ENCODE measurements at regions not wholly inside any gene's neighbourhood (a gene's known extent, or its start where the extent isn't known, plus 50 kb on each side); places are given as distances from the start of the nearest gene placed in this dataset.

DNA sequence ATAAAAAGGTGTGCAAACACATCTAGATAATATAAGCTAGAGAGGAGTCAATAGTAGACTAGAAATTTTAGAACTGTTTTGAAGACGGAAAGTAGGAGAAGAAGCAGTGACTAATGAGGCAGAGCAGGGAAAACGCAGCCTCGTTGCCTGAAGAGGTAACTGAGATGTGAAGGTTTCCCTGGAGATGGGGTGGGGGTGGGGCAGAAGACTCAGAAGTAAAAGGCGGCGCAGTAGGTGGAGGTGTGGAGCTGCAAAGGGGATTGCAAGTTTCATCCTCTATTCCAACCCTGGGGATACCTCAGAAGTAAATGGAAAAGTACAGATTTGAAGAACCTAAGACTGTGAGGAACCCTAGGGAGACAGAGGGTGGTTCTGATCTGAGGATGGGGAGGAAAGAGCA is 109.5 kb downstream of the TMPRSS5 start:
- no peak overlapping the region for H3K27ac ChIP-seq (ENCODE audit: low read length)
- no peaks in the 10 kb centered on the region for H3K36me3 ChIP-seq (ENCODE audit: control insufficient read depth, insufficient read depth, low read length)
- TF ChIP-seq, protein P1, sequence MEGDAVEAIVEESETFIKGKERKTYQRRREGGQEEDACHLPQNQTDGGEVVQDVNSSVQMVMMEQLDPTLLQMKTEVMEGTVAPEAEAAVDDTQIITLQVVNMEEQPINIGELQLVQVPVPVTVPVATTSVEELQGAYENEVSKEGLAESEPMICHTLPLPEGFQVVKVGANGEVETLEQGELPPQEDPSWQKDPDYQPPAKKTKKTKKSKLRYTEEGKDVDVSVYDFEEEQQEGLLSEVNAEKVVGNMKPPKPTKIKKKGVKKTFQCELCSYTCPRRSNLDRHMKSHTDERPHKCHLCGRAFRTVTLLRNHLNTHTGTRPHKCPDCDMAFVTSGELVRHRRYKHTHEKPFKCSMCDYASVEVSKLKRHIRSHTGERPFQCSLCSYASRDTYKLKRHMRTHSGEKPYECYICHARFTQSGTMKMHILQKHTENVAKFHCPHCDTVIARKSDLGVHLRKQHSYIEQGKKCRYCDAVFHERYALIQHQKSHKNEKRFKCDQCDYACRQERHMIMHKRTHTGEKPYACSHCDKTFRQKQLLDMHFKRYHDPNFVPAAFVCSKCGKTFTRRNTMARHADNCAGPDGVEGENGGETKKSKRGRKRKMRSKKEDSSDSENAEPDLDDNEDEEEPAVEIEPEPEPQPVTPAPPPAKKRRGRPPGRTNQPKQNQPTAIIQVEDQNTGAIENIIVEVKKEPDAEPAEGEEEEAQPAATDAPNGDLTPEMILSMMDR (IDR thresholded peaks at IDR 0.05), result no peak
- H3K4me3 ChIP-seq (ENCODE audit: low read length), result no peak overlapping the region
- peaks cover 4% of the 10 kb centered on the region for H3K4me1 ChIP-seq (ENCODE audit: control insufficient read depth, insufficient read depth, low read length)
- H3K27me3 ChIP-seq (ENCODE audit: control insufficient read depth, insufficient read depth, low read length), result peaks cover 5% of the 10 kb centered on the region
- Mint-ChIP-seq H3K4me3 (no peak overlapping the region), H3K4me1 (peaks cover 0 to 8% of the 10 kb centered on the region in 2 donors), H3K27ac (no peak overlapping the region), H3K36me3 (peaks cover 7% of the 10 kb centered on the region), H3K9me3 (no peaks in the 10 kb centered on the region), H3K27me3 (ENCODE audit: low read depth in 2 of 2) (peaks cover 12 to 70% of the 10 kb centered on the region in 2 donors)
- DNase-seq (no peak), ATAC-seq (no peak)
- intact Hi-C loops (cut with micrococcal nuclease), result no loop called here
- no peaks in the 10 kb centered on the region for H3K9me3 ChIP-seq (ENCODE audit: control insufficient read depth, insufficient read depth, low read length)
- WGBS (ENCODE audit: insufficient coverage), result 76% methylated on average over 5 of the region's 5 CpGs

DNA sequence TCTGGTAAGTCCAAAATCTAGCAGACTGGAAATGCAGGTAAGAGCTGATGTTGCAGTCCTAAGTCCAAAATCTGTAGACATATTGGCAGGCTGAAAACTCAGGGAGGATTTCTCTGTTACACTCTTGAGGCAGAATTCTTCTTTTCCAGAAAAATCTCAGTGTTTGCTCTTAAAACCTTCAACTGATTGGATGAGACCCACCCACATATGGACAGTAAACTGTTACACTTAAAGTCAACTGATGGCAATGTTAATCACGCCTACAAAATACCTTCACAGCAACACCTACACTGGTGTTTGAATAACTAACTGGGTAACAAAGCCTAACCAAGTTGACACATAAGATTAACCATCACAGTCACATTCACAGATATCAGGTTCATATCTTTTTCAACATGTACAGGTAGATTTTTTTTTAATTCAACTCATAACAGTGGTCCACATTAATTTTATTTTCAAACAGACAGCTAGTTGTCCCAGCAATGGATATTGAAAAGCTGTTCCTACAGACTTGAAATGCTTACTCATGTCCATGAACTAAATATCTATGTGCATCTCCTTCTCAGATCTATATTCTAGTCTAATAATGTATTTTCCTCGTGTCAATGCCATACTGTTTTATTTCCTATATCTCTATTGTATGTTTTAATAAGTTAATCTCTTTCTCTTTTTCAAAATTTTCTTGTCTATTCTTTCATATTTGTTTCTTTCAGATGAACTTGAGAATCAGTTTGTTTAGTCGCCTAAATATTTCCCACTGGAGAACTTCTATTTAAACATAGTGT is 110.1 kb downstream of the TMPRSS5 start:
- H3K27ac ChIP-seq (ENCODE audit: low read length), result no peak overlapping the region
- H3K36me3 ChIP-seq (ENCODE audit: control insufficient read depth, insufficient read depth, low read length), result no peaks in the 10 kb centered on the region
- Mint-ChIP-seq H3K4me3 (no peak overlapping the region), H3K27me3 (ENCODE audit: low read depth in 2 of 2) (peaks cover 12 to 68% of the 10 kb centered on the region in 2 donors), H3K27ac (no peak overlapping the region), H3K36me3 (peaks cover 7% of the 10 kb centered on the region), H3K9me3 (no peaks in the 10 kb centered on the region), H3K4me1 (peaks cover 0 to 8% of the 10 kb centered on the region in 2 donors)
- H3K9me3 ChIP-seq (ENCODE audit: control insufficient read depth, insufficient read depth, low read length), result no peaks in the 10 kb centered on the region
- peaks cover 5% of the 10 kb centered on the region for H3K27me3 ChIP-seq (ENCODE audit: control insufficient read depth, insufficient read depth, low read length)
- no peak overlapping the region for H3K4me3 ChIP-seq (ENCODE audit: low read length)
- intact Hi-C loops (cut with micrococcal nuclease), result no loop called here
- H3K4me1 ChIP-seq (ENCODE audit: control insufficient read depth, insufficient read depth, low read length), result peaks cover 4% of the 10 kb centered on the region
- 88% methylated on average over 1 of the region's 3 CpGs for WGBS (ENCODE audit: insufficient coverage)
- TF ChIP-seq, protein P1 (IDR thresholded peaks at IDR 0.05), result no peak
- no peak for DNase-seq
- ATAC-seq, result no peak

DNA sequence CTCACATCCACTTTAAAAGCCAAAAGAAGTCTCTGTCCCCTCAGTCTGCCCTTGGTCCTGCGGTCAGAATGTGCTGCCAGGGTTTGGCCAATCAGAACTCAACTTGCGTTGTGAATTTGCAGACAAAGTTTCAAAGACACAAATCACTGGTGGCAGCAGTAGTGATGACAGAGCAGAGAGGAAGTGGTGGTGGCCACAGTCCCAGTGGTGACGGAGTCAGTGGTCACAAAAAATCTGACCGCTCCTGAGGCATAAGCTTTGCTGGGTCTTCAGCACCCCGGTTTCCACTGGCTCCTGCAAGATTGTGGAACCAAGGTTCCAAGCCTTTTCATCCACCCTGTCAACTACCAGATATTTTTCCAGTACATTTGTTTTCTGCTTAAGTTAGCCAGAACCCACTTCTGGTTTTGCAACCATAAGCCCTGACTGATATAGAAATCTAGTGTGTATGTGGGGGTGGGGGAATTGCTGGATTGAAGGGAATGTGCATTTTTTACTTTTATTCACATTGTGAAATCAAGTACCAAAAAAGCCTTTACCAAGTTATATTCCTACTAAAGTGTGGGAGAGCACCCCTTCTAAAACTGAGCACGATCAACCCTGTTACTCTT is 112.3 kb downstream of the TMPRSS5 start:
- H3K36me3 Mint-ChIP-seq, result peaks cover 7% of the 10 kb centered on the region
- Histone ChIP-seq H3K27me3 (ENCODE audit: control insufficient read depth, insufficient read depth, low read length) (peaks cover 3% of the 10 kb centered on the region), H3K36me3 (ENCODE audit: control insufficient read depth, insufficient read depth, low read length) (no peaks in the 10 kb centered on the region), H3K4me3 (ENCODE audit: low read length) (no peak overlapping the region), H3K9me3 (ENCODE audit: control insufficient read depth, insufficient read depth, low read length) (no peaks in the 10 kb centered on the region), H3K4me1 (ENCODE audit: control insufficient read depth, insufficient read depth, low read length) (peaks cover 4% of the 10 kb centered on the region), H3K27ac (ENCODE audit: low read length) (no peak overlapping the region)
- H3K27me3 Mint-ChIP-seq (ENCODE audit: low read depth in 2 of 2), result peaks cover 7 to 70% of the 10 kb centered on the region in 2 donors
- intact Hi-C loops (cut with micrococcal nuclease), result no loop called here
- no peak for DNase-seq
- 16% methylated on average over 6 of the region's 6 CpGs for WGBS (ENCODE audit: insufficient coverage)
- peak in 2 of 3 donors; percentile 46 to 65 for ATAC-seq
- no peak overlapping the region for H3K4me3 Mint-ChIP-seq
- TF ChIP-seq, protein P1 (IDR thresholded peaks at IDR 0.05), result no peak
- H3K4me1 Mint-ChIP-seq, result peaks cover 0 to 8% of the 10 kb centered on the region in 2 donors
- no peak overlapping the region for H3K27ac Mint-ChIP-seq
- no peaks in the 10 kb centered on the region for H3K9me3 Mint-ChIP-seq

Data from natural killer cell (primary cell).